ENCODE measurements at regions not wholly inside any gene's neighbourhood (a gene's known extent, or its start where the extent isn't known, plus 50 kb on each side); places are given as distances from the start of the nearest gene placed in this dataset.

- FAIRE-seq: no peak
- Histone ChIP-seq H3K79me2 (ENCODE audit: insufficient read depth, low read length) (no peaks in the 10 kb centered on the region), H3K27ac (ENCODE audit: extremely low read length, insufficient read depth, low read length) (no peak overlapping the region), H3K4me1 (ENCODE audit: insufficient read depth, low read length) (peaks cover 17% of the 10 kb centered on the region), H3K4me3 (replicated peaks in 1 of 3; ENCODE audit: insufficient read depth in 1 of 3, low read depth in 2 of 3, low read length in 3 of 3) (no peak overlapping the region), H2AFZ (ENCODE audit: low read length) (no peak overlapping the region), H3K27me3 (ENCODE audit: control insufficient read depth in 1 of 2, insufficient read depth in 2 of 2, low read length in 2 of 2) (no peaks in the 10 kb centered on the region), H3K9ac (ENCODE audit: insufficient read depth, low read depth, low read length) (no peak overlapping the region), H3K9me3 (ENCODE audit: low read length) (no peaks in the 10 kb centered on the region), H3K4me2 (ENCODE audit: low read depth, low read length) (no peak overlapping the region), H4K20me1 (ENCODE audit: insufficient read depth, low read length) (no peaks in the 10 kb centered on the region), H3K36me3 (replicated peaks in 1 of 2; ENCODE audit: control insufficient read depth in 1 of 2, insufficient read depth in 2 of 2, low read length in 2 of 2) (no peaks in the 10 kb centered on the region)
- POLR2A ChIA-PET: interaction anchor here (1.3 kb wide), 1 partner anchor 196 kb away, joined by 3 read pairs; no protein-coding TSS in a partner anchor
- CTCF ChIA-PET (ENCODE audit: low intra/inter-chr PET ratio, low total read pairs): no interaction called here
- 61% methylated on average over 4 of the region's 4 CpGs for WGBS (ENCODE audit: low lambda C conversion rate)
- BruUV-seq (replicated peaks): no TSS peak
- intact Hi-C loops (cut with micrococcal nuclease; ENCODE audit: unreplicated experiment): no loop called here
- ATAC-seq: no peak
- no peak for DNase-seq (ENCODE audit: low spot score)
- in situ Hi-C loops (cut with HindIII; ENCODE audit: extremely low pct_ligation_motif_present, low pct_unique_long_range_greater_than_20kb): no loop called here
- TF ChIP-seq ZNF747 (CRISPR knock-in tag; IDR thresholded peaks at IDR 0.05; ENCODE audit: borderline replicate concordance) (no peak), KAT7 (CRISPR knock-in tag; IDR thresholded peaks at IDR 0.05; ENCODE audit: borderline replicate concordance) (no peak), ZNF800 (CRISPR knock-in tag; IDR thresholded peaks at IDR 0.05) (no peak), MAFF (IDR thresholded peaks at IDR 0.05; ENCODE audit: low read depth, low read length) (no peak), ZNF101 (CRISPR knock-in tag; IDR thresholded peaks at IDR 0.05; ENCODE audit: borderline replicate concordance, low read depth) (no peak), RFX5 (IDR thresholded peaks at IDR 0.05; ENCODE audit: low read depth, low read length) (no peak), ZNF691 (CRISPR knock-in tag; IDR thresholded peaks at IDR 0.05; ENCODE audit: borderline replicate concordance, low read depth) (no peak), POLR2AphosphoS5 (IDR thresholded peaks at IDR 0.05; ENCODE audit: low read depth, low read length) (no peak), ZNF616 (CRISPR knock-in tag; IDR thresholded peaks at IDR 0.05; ENCODE audit: low read depth) (no peak), ZNF343 (CRISPR knock-in tag; IDR thresholded peaks at IDR 0.05) (no peak), ZNF296 (CRISPR knock-in tag; conservative IDR thresholded peaks at IDR 0.05) (no peak), FOXO4 (CRISPR knock-in tag; conservative IDR thresholded peaks at IDR 0.05) (no peak), ZBTB21 (CRISPR knock-in tag; IDR thresholded peaks at IDR 0.05) (no peak), HMG20A (CRISPR knock-in tag; IDR thresholded peaks at IDR 0.05; ENCODE audit: borderline replicate concordance) (no peak), TFDP2 (CRISPR knock-in tag; IDR thresholded peaks at IDR 0.05) (no peak)
These were observed 198.8 kb downstream of the PLPP3 start for GRCh38 chr1:56380531-56380930.
